Fibroblast of gingiva (primary cell): ENCODE measurements at regions not wholly inside any gene's neighbourhood (a gene's known extent, or its start where the extent isn't known, plus 50 kb on each side); places are given as distances from the start of the nearest gene placed in this dataset.

Experiments used
- DNase-seq: peaks from one replicate; pipeline ENCODE4 v3.0.0-alpha.2; 2011; ENCODE audit warnings: low read depth

GRCh38 chr1:230003409-230003808 is 63.6 kb upstream of the GALNT2 start:
- no peak for DNase-seq

- DNase-seq = no peak
Observed at GRCh38 chr1:230005040-230005439, 62.0 kb upstream of the GALNT2 start.

- DNase-seq = no peak
Observed at GRCh38 chr1:230008721-230009120, 58.3 kb upstream of the GALNT2 start.

- no peak for DNase-seq
Observed at GRCh38 chr1:230009611-230010313, 57.3 kb upstream of the GALNT2 start.

- DNase-seq = no peak
Observed at GRCh38 chr1:230010603-230011332, 56.3 kb upstream of the GALNT2 start.

- DNase-seq = no peak
Observed at GRCh38 chr1:230011333-230012092, 55.5 kb upstream of the GALNT2 start.

GRCh38 chr1:230012093-230012393 is 55.0 kb upstream of the GALNT2 start:
- no peak for DNase-seq

GRCh38 chr1:230012741-230013140 is 54.3 kb upstream of the GALNT2 start:
- no peak for DNase-seq

- DNase-seq = no peak
Observed at GRCh38 chr1:230016159-230016558, 50.9 kb upstream of the GALNT2 start.
